ENCODE measurements at regions not wholly inside any gene's neighbourhood (a gene's known extent, or its start where the extent isn't known, plus 50 kb on each side); places are given as distances from the start of the nearest gene placed in this dataset.
"Not testable (repeated sequence)": the region's sequence is repeated elsewhere in the genome, so short reads cannot be mapped to it uniquely, and the experiment has no call there.

- not testable (repeated sequence) for TF ChIP-seq CTCF (IDR thresholded peaks at IDR 0.05; ENCODE audit: low read depth, low read length, poor library complexity, severe bottlenecking); EZH2phosphoT487 (IDR thresholded peaks at IDR 0.05; ENCODE audit: borderline replicate concordance, low read length)
Measured at GRCh38 chr21:27912133-27912532, 945.2 kb upstream of the ADAMTS5 start.
